IPS-18c (cell line): ENCODE measurements at regions not wholly inside any gene's neighbourhood (a gene's known extent, or its start where the extent isn't known, plus 50 kb on each side); places are given as distances from the start of the nearest gene placed in this dataset.

Experiments used
- H3K4me3 ChIP-seq: 2 replicates; pipeline ENCODE4 v1.7.0; 2013; ENCODE audit warnings: low read depth, mild to moderate bottlenecking, low read length, moderate library complexity; ENCODE audit not compliant: insufficient read depth
- H3K9me3 ChIP-seq: one replicate; pipeline ENCODE4 v1.6.1; 2013; ENCODE audit warnings: mild to moderate bottlenecking, low read length, moderate library complexity; ENCODE audit not compliant: control insufficient read depth, insufficient read depth

GRCh38 chr5:108620516-108620915 is 127.2 kb upstream of the FER start:
- H3K4me3 ChIP-seq, result no peak overlapping the region

GRCh38 chr5:108619815-108620214 is 127.9 kb upstream of the FER start:
- Histone ChIP-seq H3K4me3 (no peak overlapping the region), H3K9me3 (no peaks in the 10 kb centered on the region)

More at GRCh38 chr5:108620516-108620915, 127.2 kb upstream of the FER start:
- H3K9me3 ChIP-seq, result no peaks in the 10 kb centered on the region

GRCh38 chr5:108617467-108618435 is 129.9 kb upstream of the FER start:
- H3K9me3 ChIP-seq, result peaks cover 3% of the 10 kb centered on the region
- no peak overlapping the region for H3K4me3 ChIP-seq

- no peak overlapping the region for H3K4me3 ChIP-seq
These were observed 132.5 kb upstream of the FER start for GRCh38 chr5:108615216-108615615.

GRCh38 chr5:108607421-108607820 is 140.3 kb upstream of the FER start:
- Histone ChIP-seq H3K4me3 (no peak overlapping the region), H3K9me3 (peaks cover 1% of the 10 kb centered on the region)

More at GRCh38 chr5:108615216-108615615, 132.5 kb upstream of the FER start:
- H3K9me3 ChIP-seq, result peaks cover 7% of the 10 kb centered on the region

GRCh38 chr5:108606185-108606584 is 141.5 kb upstream of the FER start:
- Histone ChIP-seq H3K9me3 (no peaks in the 10 kb centered on the region), H3K4me3 (no peak overlapping the region)

- Histone ChIP-seq H3K4me3 (no peak overlapping the region), H3K9me3 (no peaks in the 10 kb centered on the region)
These were observed 144.9 kb upstream of the FER start for GRCh38 chr5:108602830-108603229.

GRCh38 chr5:108590799-108591198 is 156.9 kb upstream of the FER start:
- Histone ChIP-seq H3K9me3 (no peaks in the 10 kb centered on the region), H3K4me3 (no peak overlapping the region)

- Histone ChIP-seq H3K4me3 (no peak overlapping the region), H3K9me3 (no peaks in the 10 kb centered on the region)
These were observed 159.4 kb upstream of the FER start for GRCh38 chr5:108588323-108588722.

GRCh38 chr5:108587821-108588220 is 159.9 kb upstream of the FER start:
- Histone ChIP-seq H3K9me3 (no peaks in the 10 kb centered on the region), H3K4me3 (no peak overlapping the region)

GRCh38 chr5:108581026-108581425 is 166.7 kb upstream of the FER start:
- H3K4me3 ChIP-seq, result no peak overlapping the region

GRCh38 chr5:108579236-108579635 is 168.5 kb upstream of the FER start:
- peaks cover 5% of the 10 kb centered on the region for H3K9me3 ChIP-seq
- H3K4me3 ChIP-seq, result no peak overlapping the region

More at GRCh38 chr5:108581026-108581425, 166.7 kb upstream of the FER start:
- H3K9me3 ChIP-seq, result no peaks in the 10 kb centered on the region

GRCh38 chr5:108578791-108579190 is 168.9 kb upstream of the FER start:
- Histone ChIP-seq H3K9me3 (peaks cover 6% of the 10 kb centered on the region), H3K4me3 (no peak overlapping the region)

GRCh38 chr5:108567429-108567828 is 180.3 kb upstream of the FER start:
- no peaks in the 10 kb centered on the region for H3K9me3 ChIP-seq
- no peak overlapping the region for H3K4me3 ChIP-seq

GRCh38 chr5:108564441-108564840 is 182.5 kb upstream of the FBXL17 start:
- Histone ChIP-seq H3K9me3 (no peaks in the 10 kb centered on the region), H3K4me3 (no peak overlapping the region)

GRCh38 chr5:108562205-108562454 is 180.2 kb upstream of the FBXL17 start:
- Histone ChIP-seq H3K9me3 (no peaks in the 10 kb centered on the region), H3K4me3 (no peak overlapping the region)

- Histone ChIP-seq H3K9me3 (no peaks in the 10 kb centered on the region), H3K4me3 (no peak overlapping the region)
These were observed 179.7 kb upstream of the FBXL17 start for GRCh38 chr5:108561416-108562204.

- no peaks in the 10 kb centered on the region for H3K9me3 ChIP-seq
- H3K4me3 ChIP-seq, result no peak overlapping the region
These were observed 178.7 kb upstream of the FBXL17 start for GRCh38 chr5:108560581-108560980.
